MG63 (cell line): ENCODE measurements at regions not wholly inside any gene's neighbourhood (a gene's known extent, or its start where the extent isn't known, plus 50 kb on each side); places are given as distances from the start of the nearest gene placed in this dataset.

Experiments
- DNase-seq: peaks from one replicate; pipeline ENCODE4 v3.0.0-alpha.2; 2020
- H3K27me3 ChIP-seq: fragments of 250-450 bp; sonication (Bioruptor Pico); 2 replicates; pipeline ENCODE4 v1.5.1; 2020; ENCODE audit warnings: mild to moderate bottlenecking, moderate library complexity
- H3K36me3 ChIP-seq: fragments of 250-450 bp; sonication (Bioruptor Pico); 2 replicates; pipeline ENCODE4 v1.5.1; 2020; ENCODE audit warnings: mild to moderate bottlenecking, moderate library complexity
- H3K4me3 ChIP-seq: fragments of 250-450 bp; sonication (Bioruptor Pico); 2 replicates; pipeline ENCODE4 v1.5.1; 2020; ENCODE audit warnings: mild to moderate bottlenecking, moderate library complexity
- H3K9me3 ChIP-seq: fragments of 250-450 bp; sonication (Bioruptor Pico); 2 replicates; pipeline ENCODE4 v1.5.1; 2020; ENCODE audit warnings: mild to moderate bottlenecking, moderate library complexity

GRCh38 chr11:35868491-35868890, 75.4 kb upstream of the LDLRAD3 start:
- H3K4me3 ChIP-seq: no peak overlapping the region
- peaks cover 13% of the 10 kb centered on the region for H3K9me3 ChIP-seq
- no peak for DNase-seq
- no peaks in the 10 kb centered on the region for H3K36me3 ChIP-seq
- H3K27me3 ChIP-seq: peaks cover 2% of the 10 kb centered on the region; the same call in 1 of the 2 replicates

- Histone ChIP-seq H3K27me3 (peaks cover 13% of the 10 kb centered on the region; the same call in 1 of the 2 replicates), H3K4me3 (no peak overlapping the region), H3K9me3 (peaks cover 3% of the 10 kb centered on the region), H3K36me3 (no peaks in the 10 kb centered on the region)
- no peak for DNase-seq
These were observed 70.1 kb upstream of the LDLRAD3 start for GRCh38 chr11:35873721-35874120.

GRCh38 chr11:35874751-35875450, 69.0 kb upstream of the LDLRAD3 start:
- Histone ChIP-seq H3K9me3 (no peaks in the 10 kb centered on the region), H3K36me3 (no peaks in the 10 kb centered on the region), H3K4me3 (no peak overlapping the region), H3K27me3 (peaks cover 24% of the 10 kb centered on the region; the same call in 1 of the 2 replicates)
- no peak for DNase-seq

GRCh38 chr11:35875466-35875865, 68.4 kb upstream of the LDLRAD3 start:
- H3K36me3 ChIP-seq: no peaks in the 10 kb centered on the region
- no peaks in the 10 kb centered on the region for H3K9me3 ChIP-seq
- H3K27me3 ChIP-seq: peaks cover 28% of the 10 kb centered on the region; the same call in 1 of the 2 replicates
- H3K4me3 ChIP-seq: no peak overlapping the region
- no peak for DNase-seq

- Histone ChIP-seq H3K4me3 (no peak overlapping the region), H3K36me3 (no peaks in the 10 kb centered on the region)
- DNase-seq: no peak
These were observed 67.1 kb upstream of the LDLRAD3 start for GRCh38 chr11:35876786-35877185.

GRCh38 chr11:35878741-35879140, 65.1 kb upstream of the LDLRAD3 start:
- H3K36me3 ChIP-seq: no peaks in the 10 kb centered on the region
- peaks cover 37% of the 10 kb centered on the region for H3K27me3 ChIP-seq
- H3K4me3 ChIP-seq: no peak overlapping the region
- H3K9me3 ChIP-seq: no peaks in the 10 kb centered on the region
- no peak for DNase-seq

More at GRCh38 chr11:35876786-35877185, 67.1 kb upstream of the LDLRAD3 start:
- Histone ChIP-seq H3K9me3 (no peaks in the 10 kb centered on the region), H3K27me3 (peaks cover 37% of the 10 kb centered on the region)

- DNase-seq: no peak
These were observed 64.5 kb upstream of the LDLRAD3 start for GRCh38 chr11:35879361-35879760.

GRCh38 chr11:35886759-35887158, 57.1 kb upstream of the LDLRAD3 start:
- H3K9me3 ChIP-seq: no peaks in the 10 kb centered on the region
- no peak for DNase-seq
- H3K36me3 ChIP-seq: no peaks in the 10 kb centered on the region

More at GRCh38 chr11:35879361-35879760, 64.5 kb upstream of the LDLRAD3 start:
- H3K27me3 ChIP-seq: peaks cover 41% of the 10 kb centered on the region
- H3K36me3 ChIP-seq: no peaks in the 10 kb centered on the region
- no peaks in the 10 kb centered on the region for H3K9me3 ChIP-seq
- no peak overlapping the region for H3K4me3 ChIP-seq

GRCh38 chr11:35887737-35888136, 56.1 kb upstream of the LDLRAD3 start:
- DNase-seq: no peak
- Histone ChIP-seq H3K9me3 (no peaks in the 10 kb centered on the region), H3K4me3 (no peak overlapping the region), H3K36me3 (no peaks in the 10 kb centered on the region), H3K27me3 (peaks cover 23% of the 10 kb centered on the region)

More at GRCh38 chr11:35886759-35887158, 57.1 kb upstream of the LDLRAD3 start:
- peaks cover 23% of the 10 kb centered on the region for H3K27me3 ChIP-seq
- H3K4me3 ChIP-seq: no peak overlapping the region

GRCh38 chr11:35888961-35889360, 54.9 kb upstream of the LDLRAD3 start:
- Histone ChIP-seq H3K4me3 (no peak overlapping the region), H3K36me3 (no peaks in the 10 kb centered on the region), H3K27me3 (peaks cover 23% of the 10 kb centered on the region), H3K9me3 (no peaks in the 10 kb centered on the region)
- no peak for DNase-seq

- Histone ChIP-seq H3K4me3 (no peak overlapping the region), H3K9me3 (no peaks in the 10 kb centered on the region)
- DNase-seq: no peak
These were observed 52.8 kb upstream of the LDLRAD3 start for GRCh38 chr11:35891096-35891495.

GRCh38 chr11:35892166-35892565, 51.7 kb upstream of the LDLRAD3 start:
- Histone ChIP-seq H3K27me3 (peaks cover 9% of the 10 kb centered on the region), H3K36me3 (no peaks in the 10 kb centered on the region), H3K4me3 (no peak overlapping the region), H3K9me3 (no peaks in the 10 kb centered on the region)
- no peak for DNase-seq

More at GRCh38 chr11:35891096-35891495, 52.8 kb upstream of the LDLRAD3 start:
- Histone ChIP-seq H3K27me3 (peaks cover 14% of the 10 kb centered on the region), H3K36me3 (no peaks in the 10 kb centered on the region)

GRCh38 chr11:35893796-35894475, 49.9 kb upstream of the LDLRAD3 start:
- H3K4me3 ChIP-seq: no peak overlapping the region
- DNase-seq: peak; percentile 8
- H3K9me3 ChIP-seq: no peaks in the 10 kb centered on the region; the same call in 1 of the 2 replicates
- H3K27me3 ChIP-seq: peaks cover 7% of the 10 kb centered on the region; the same call in 1 of the 2 replicates
- no peaks in the 10 kb centered on the region for H3K36me3 ChIP-seq
